Gastrocnemius medialis (tissue), 4 donors: ENCODE measurements at regions not wholly inside any gene's neighbourhood (a gene's known extent, or its start where the extent isn't known, plus 50 kb on each side); places are given as distances from the start of the nearest gene placed in this dataset.

Experiments
- ATAC-seq, 2 donors: fragments of 150-250 bp; one replicate each; pipeline ENCODE4 v1.9.1; 2016
- DNase-seq, 2 donors: peaks; one replicate each; pipeline ENCODE4 v3.0.0-alpha.2; 2019
- H3K27ac ChIP-seq, 4 donors: fragments of 200-600 bp; sonication (generic); 1 replicate in 1 of 4; 2 replicates in 3 of 4; pipeline ENCODE4 v1.5.1; 2016 to 2018; ENCODE audit warnings: mild to moderate bottlenecking in 2 of 4, moderate library complexity in 1 of 4
- H3K27me3 ChIP-seq, 3 donors: fragments of 200-600 bp; sonication (generic) in 2 of 3; 1 replicate in 1 of 3; 2 replicates in 2 of 3; pipeline versions ENCODE4 v1.5.1 to v1.6.0; 2016 to 2019; ENCODE audit warnings: mild to moderate bottlenecking in 1 of 3, moderate library complexity in 1 of 3
- H3K36me3 ChIP-seq, 2 donors: fragments of 200-600 bp; sonication (generic) in 1 of 2; one replicate each; pipeline ENCODE4 v1.5.1; 2017 to 2018
- H3K4me1 ChIP-seq, 2 donors: fragments of 200-600 bp; sonication (generic) in 1 of 2; one replicate each; pipeline ENCODE4 v1.5.1; 2016 to 2017; ENCODE audit warnings: mild to moderate bottlenecking in 2 of 2
- H3K4me3 ChIP-seq, 4 donors: fragments of 200-600 bp; sonication (generic) in 3 of 4; 1 replicate in 1 of 4; 2 replicates in 3 of 4; pipeline ENCODE4 v1.5.1; 2016 to 2019; ENCODE audit warnings: mild to moderate bottlenecking in 2 of 4
- H3K9me3 ChIP-seq, 3 donors: fragments of 200-600 bp; sonication (generic) in 2 of 3; 1 replicate in 1 of 3; 2 replicates in 2 of 3; pipeline ENCODE4 v1.5.1; 2016 to 2019
- POLR2A ChIP-seq, 2 donors: fragments of 450-650 bp; IDR thresholded peaks; one replicate each; pipeline ENCODE4 v1.6.1; 2017; ENCODE audit warnings: antibody characterized with exemption in 2 of 2, mild to moderate bottlenecking in 2 of 2, moderate library complexity in 2 of 2
- in situ Hi-C, 4 donors: fragments of 200-750 bp; cut with MboI; loops; one replicate each; pipeline versions ENCODE4 v1.15.0 to v1.8.0; 2017; ENCODE audit warnings: low sequenced_read_pairs in 4 of 4
- intact Hi-C: fragments of 100-400 bp; cut with DNase I; formaldehyde crosslinking; loops from one replicate; pipeline ENCODE4 v1.15.1; 2023; ENCODE audit warnings: low total_unique reads
- TF ChIP-seq, protein P1 (sequence below), 5 experiments: fragments of 450-650 bp in 3 of 5; fragments of 200-600 bp in 2 of 5; sonication (generic) in 2 of 5; IDR thresholded peaks in 4 of 5; conservative IDR thresholded peaks in 1 of 5; 1 replicate in 4 of 5; 2 replicates in 1 of 5; pipeline ENCODE4 v1.5.1; 2016 to 2019; ENCODE audit warnings: antibody characterized with exemption in 5 of 5, mild to moderate bottlenecking in 3 of 5, moderate library complexity in 3 of 5

GRCh38 chr16:86216591-86216990 is 293.7 kb upstream of the FOXF1 start:
- Histone ChIP-seq H3K27me3 (peaks cover 0 to 19% (median 3%) of the 10 kb centered on the region in 3 donors), H3K36me3 (no peaks in the 10 kb centered on the region)
- intact Hi-C loops, result no loop called here

DNA sequence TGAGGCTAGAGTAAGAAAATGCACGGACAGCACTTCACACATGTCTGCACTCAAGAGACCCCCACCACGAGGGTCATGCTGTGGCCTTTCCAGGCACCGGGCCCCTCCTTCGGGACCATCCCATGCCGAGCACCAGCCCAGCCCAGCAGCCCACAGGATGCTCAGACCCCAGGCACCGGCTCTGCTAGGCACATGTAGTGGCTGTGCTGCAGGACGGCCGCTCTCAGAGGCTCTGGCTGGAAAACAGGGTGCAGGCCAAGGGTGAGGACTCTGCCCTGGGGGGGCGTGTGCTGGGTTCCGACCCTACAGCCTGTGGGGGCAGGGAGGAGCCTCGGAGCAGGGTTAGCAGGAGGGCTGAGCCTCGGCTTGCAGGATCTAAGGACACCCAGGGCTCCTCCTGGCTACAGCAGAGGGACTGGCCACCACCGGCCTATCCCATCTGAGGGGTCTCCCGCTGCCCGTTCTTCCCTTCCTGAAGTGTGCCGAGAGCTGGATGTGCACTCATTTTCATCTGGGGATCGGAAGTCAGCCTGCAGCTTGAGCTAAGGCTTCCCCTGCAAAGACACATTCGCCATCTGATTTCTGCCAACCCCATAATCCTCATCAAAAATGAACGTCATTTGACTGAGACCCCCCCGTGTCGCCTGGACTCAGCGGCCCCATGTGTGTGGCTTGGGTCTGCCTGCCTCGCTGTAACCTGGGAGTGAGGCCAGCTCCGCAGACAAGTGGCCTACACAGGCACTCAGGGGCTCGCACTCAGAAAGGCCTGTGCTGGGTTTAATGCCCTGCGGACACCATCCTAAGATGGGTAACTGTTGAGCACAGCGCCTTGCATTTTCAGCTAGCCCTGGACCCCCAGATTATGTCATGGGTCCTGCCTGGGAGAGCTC is 293.1 kb upstream of the FOXF1 start:
- TF ChIP-seq, protein P1, sequence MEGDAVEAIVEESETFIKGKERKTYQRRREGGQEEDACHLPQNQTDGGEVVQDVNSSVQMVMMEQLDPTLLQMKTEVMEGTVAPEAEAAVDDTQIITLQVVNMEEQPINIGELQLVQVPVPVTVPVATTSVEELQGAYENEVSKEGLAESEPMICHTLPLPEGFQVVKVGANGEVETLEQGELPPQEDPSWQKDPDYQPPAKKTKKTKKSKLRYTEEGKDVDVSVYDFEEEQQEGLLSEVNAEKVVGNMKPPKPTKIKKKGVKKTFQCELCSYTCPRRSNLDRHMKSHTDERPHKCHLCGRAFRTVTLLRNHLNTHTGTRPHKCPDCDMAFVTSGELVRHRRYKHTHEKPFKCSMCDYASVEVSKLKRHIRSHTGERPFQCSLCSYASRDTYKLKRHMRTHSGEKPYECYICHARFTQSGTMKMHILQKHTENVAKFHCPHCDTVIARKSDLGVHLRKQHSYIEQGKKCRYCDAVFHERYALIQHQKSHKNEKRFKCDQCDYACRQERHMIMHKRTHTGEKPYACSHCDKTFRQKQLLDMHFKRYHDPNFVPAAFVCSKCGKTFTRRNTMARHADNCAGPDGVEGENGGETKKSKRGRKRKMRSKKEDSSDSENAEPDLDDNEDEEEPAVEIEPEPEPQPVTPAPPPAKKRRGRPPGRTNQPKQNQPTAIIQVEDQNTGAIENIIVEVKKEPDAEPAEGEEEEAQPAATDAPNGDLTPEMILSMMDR (IDR thresholded peaks at IDR 0.05 in 4 of 5, conservative IDR thresholded peaks at IDR 0.05 in 1 of 5), result no peak
- TF ChIP-seq POLR2A (IDR thresholded peaks at IDR 0.05), result no peak
- ATAC-seq (no peak), DNase-seq (no peak)
- no peaks in the 10 kb centered on the region for H3K36me3 ChIP-seq
- H3K4me3 ChIP-seq, result no peak overlapping the region
- H3K9me3 ChIP-seq, result no peaks in the 10 kb centered on the region
- no peaks in the 10 kb centered on the region for H3K4me1 ChIP-seq
- H3K27ac ChIP-seq, result no peak overlapping the region
- in situ Hi-C loops, result no loop called here
- intact Hi-C loops, result no loop called here
- peaks cover 0 to 24% (median 3%) of the 10 kb centered on the region in 3 donors for H3K27me3 ChIP-seq

More at GRCh38 chr16:86216591-86216990, 293.7 kb upstream of the FOXF1 start:
- DNase-seq, result no peak
- no peak overlapping the region for H3K27ac ChIP-seq
- no peak for ATAC-seq
- no peak overlapping the region for H3K4me3 ChIP-seq
- H3K4me1 ChIP-seq, result no peaks in the 10 kb centered on the region
- TF ChIP-seq POLR2A (IDR thresholded peaks at IDR 0.05), result no peak
- TF ChIP-seq, protein P1 (IDR thresholded peaks at IDR 0.05 in 4 of 5, conservative IDR thresholded peaks at IDR 0.05 in 1 of 5), result no peak
- H3K9me3 ChIP-seq, result no peaks in the 10 kb centered on the region
- in situ Hi-C loops, result no loop called here

DNA sequence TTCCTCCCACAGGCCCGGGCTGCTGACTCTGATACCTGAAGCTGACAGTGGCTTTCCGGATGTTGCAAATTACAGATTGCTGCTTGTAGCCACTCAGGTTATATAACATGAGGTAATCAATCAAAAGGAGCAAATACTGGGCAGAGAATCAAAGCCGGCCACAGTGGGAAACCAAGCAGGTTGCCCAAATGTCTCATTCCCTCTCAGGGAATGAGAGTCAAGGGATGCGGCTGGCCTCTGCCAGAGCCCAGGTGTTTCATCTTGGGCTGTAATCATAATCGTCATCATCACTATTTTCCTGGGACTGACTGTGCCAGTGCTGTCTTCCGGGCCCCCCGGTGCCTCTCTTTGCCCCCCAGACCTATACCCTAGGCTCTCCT is 292.4 kb upstream of the FOXF1 start:
- TF ChIP-seq POLR2A (IDR thresholded peaks at IDR 0.05), result no peak
- TF ChIP-seq, protein P1 (IDR thresholded peaks at IDR 0.05 in 4 of 5, conservative IDR thresholded peaks at IDR 0.05 in 1 of 5), result no peak
- in situ Hi-C loops, result no loop called here
- ATAC-seq, result no peak
- Histone ChIP-seq H3K27me3 (peaks cover 0 to 24% (median 7%) of the 10 kb centered on the region in 3 donors), H3K9me3 (no peaks in the 10 kb centered on the region), H3K4me1 (no peaks in the 10 kb centered on the region), H3K27ac (no peak overlapping the region), H3K36me3 (no peaks in the 10 kb centered on the region), H3K4me3 (no peak overlapping the region)
- no peak for DNase-seq
- intact Hi-C loops, result no loop called here

DNA sequence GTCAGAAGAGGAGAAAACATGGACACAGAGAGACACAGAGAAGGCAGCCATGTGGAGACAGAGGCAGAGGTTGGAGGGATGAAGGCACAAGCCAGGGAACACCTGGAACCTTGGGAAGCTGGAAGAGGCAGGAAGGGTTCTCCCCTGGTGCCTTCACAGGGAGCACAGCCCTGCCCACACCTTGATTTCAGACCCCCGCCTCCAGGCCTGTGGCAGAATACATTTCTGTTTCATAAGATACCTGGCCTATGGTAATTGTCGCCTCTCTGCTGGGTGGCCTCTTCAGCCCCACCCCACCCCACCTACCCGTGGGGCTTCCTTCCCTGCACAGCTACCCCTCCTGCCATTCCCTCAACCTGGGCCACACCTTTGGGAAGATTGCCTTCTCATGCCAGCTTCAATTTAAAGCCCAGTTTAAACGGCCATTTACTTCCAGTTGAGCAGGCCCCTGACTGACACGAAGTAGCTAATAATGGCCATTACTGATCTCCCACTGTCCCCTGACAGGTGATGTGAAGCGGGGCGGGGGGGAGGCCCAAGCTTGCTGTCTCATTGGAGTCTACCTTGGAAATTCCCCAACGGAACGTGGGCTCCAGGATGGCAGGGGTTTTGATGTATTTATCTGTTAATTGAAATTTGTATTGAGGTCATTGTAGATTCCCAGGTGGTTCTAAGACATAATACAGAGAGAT is 291.7 kb upstream of the FOXF1 start:
- in situ Hi-C loops, result no loop called here
- H3K4me1 ChIP-seq, result no peaks in the 10 kb centered on the region
- no peak overlapping the region for H3K4me3 ChIP-seq
- intact Hi-C loops, result no loop called here
- peaks cover 4 to 24% (median 7%) of the 10 kb centered on the region in 3 donors for H3K27me3 ChIP-seq
- H3K27ac ChIP-seq, result no peak overlapping the region
- ATAC-seq (no peak), DNase-seq (no peak)
- H3K9me3 ChIP-seq, result no peaks in the 10 kb centered on the region
- TF ChIP-seq, protein P1 (IDR thresholded peaks at IDR 0.05 in 4 of 5, conservative IDR thresholded peaks at IDR 0.05 in 1 of 5), result no peak
- no peaks in the 10 kb centered on the region for H3K36me3 ChIP-seq
